NCI-H460 (cell line): ENCODE measurements at regions not wholly inside any gene's neighbourhood (a gene's known extent, or its start where the extent isn't known, plus 50 kb on each side); places are given as distances from the start of the nearest gene placed in this dataset.

Source experiments
- DNase-seq: peaks from one replicate; pipeline ENCODE4 v3.0.0-alpha.2; 2016; ENCODE audit warnings: low read depth; ENCODE audit errors: extremely low read depth

GRCh38 chr20:50386641-50386960 is 123.6 kb upstream of the PTPN1 start:
- DNase-seq = no peak

DNA sequence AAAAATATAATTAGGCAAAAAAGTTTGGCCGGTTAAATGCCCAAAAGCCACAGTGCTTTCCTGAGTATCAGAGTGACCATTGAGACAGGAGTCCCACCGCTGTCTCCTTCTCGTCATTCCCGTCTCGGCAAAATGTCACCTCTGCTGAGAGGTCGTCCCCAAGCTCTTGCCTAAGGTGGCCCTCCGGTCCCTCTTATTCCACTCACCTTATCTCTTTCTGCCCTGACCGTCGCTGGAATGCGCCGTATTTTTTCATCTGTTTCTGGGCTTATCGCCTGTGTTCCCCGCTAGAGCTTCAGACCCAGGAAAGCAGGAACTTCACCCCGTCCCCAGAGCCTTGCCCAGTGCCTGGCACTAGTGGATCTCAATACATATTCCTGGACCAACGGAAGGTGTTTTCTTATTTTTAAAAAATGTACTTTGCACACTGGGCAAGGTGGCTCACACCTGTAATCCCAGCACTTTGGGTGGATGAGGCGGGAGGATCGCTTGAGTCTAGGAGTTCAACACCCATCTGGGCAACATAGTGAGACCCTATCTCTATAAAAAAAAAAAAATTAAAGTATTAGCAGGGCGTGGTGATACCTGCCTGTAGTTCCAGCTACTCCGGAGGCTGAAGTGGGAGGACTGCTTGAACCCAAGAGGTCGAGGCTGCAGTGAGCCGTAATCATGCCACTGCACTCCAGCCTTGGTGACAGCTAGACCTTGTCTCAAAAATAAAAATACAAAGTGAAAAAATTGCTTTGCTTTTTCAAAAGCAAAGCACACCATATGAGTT is 122.8 kb upstream of the PTPN1 start:
- no peak for DNase-seq

DNA sequence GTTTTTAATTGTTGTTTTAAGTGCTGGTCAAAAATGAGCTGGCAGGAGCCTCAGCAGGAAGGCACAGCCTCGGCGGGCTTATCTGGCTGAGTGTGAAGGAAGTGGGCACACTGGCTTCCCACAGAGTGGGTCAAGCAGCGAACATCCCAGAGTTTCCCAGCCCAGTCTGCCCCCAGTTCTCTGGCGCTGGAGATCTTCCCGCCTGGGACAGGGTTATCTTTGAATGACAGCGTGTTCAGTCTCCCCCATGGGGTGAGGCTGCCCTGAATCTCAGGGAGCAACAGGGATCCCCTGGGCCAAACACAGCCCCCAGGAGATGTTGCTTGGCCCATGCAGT is 122.2 kb upstream of the PTPN1 start:
- DNase-seq = no peak

DNA sequence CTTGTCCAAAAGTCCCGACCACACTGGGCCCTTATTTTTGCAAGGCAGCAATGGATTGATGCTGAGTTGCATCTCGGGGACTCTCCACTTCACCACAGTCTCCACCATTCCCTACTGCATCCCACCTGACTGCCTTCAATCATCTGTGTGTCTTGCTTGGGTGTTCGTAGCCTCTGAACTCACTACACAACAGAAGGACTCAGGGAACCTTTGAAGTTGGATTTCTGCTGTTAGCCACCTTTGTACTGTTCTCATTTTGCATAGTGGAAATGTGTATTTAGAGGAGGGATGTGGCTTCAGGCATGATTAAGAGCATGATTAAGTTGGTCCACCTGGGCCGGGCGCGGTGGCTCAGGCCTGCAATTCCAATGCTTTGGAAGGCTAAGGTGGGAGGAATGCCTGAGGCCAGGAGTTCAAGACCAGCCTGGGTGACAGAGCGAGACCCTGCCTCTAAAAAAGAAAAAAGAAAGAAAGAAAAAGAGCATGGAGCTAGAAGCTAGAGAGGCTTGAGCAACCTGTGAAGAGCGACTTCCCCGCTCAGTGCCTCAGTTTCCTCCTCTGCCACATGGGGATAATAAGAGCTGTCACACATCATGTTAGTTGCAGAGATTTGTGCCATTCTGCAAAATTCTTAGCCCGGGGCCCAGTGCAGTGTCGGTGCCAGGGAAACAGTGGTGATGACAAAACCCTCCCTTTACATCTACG is 121.3 kb upstream of the PTPN1 start:
- DNase-seq = no peak

GRCh38 chr20:50389438-50389807 is 120.8 kb upstream of the PTPN1 start:
- DNase-seq = no peak

GRCh38 chr20:50389808-50390684 is 120.1 kb upstream of the PTPN1 start:
- no peak for DNase-seq

DNA sequence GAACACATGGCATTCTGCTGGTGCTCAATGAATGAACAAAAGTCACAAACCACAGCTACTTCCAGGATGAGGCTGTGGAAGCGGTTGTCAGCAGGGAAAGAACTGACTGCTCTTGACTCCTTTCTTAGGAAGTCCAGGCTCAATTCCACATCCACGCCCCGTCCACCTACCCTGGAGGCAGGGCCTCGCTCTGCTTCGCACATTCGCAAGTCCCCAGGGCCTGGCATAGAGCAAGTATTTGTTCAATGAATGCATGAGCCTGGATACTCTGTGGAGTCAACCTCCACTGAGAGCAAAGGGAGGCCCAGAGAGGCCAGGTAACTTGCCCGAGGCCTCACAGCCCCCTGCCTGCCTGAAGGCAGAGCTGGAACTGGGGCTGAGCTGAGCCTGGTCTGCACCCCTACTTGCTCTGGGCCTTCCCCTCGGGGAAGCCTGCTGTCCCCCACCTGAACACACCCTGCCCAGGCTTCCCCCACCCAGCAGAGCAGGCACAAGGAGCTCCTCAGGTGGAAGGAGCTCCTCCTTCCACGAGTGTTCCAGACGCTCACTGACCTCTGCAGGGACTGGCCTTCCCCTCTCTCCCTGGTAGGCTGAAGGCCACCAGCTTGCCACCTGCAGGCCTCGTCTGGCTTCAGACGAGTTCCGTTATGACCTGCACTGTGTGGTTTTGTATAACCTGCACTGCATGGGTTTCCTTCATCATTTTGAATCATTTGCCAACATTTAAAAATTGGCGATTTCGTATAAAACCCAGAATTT is 119.3 kb upstream of the PTPN1 start:
- DNase-seq = no peak

- DNase-seq = no peak
Observed at GRCh38 chr20:50391444-50392137, 118.6 kb upstream of the PTPN1 start.

GRCh38 chr20:50392138-50392866 is 117.9 kb upstream of the PTPN1 start:
- DNase-seq = no peak

GRCh38 chr20:50393242-50393641 is 116.9 kb upstream of the PTPN1 start:
- DNase-seq = no peak

GRCh38 chr20:50393990-50394561 is 116.1 kb upstream of the PTPN1 start:
- no peak for DNase-seq

DNA sequence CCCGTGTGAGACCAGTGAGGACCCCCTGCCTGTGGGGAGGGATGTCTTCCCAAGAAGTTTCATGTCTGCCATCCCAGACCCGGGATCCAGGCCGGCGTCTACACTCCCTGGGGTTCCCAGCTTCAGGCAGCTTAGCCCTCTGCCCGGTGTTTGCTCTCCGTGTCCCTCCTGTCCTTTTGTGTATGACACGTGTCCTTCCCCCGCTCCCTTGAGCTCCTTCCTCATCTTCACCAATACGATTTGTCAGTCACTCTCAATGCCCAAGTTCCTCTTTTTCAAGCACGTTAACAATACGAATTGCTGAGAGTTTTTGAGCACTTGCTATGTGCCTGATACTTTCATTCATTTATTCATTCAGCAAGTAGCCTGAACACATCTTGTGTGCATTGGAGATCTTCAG is 115.6 kb upstream of the PTPN1 start:
- DNase-seq = no peak

GRCh38 chr20:50395251-50395729 is 114.9 kb upstream of the PTPN1 start:
- DNase-seq = no peak

- no peak for DNase-seq
Observed at GRCh38 chr20:50395914-50396488, 114.2 kb upstream of the PTPN1 start.

DNA sequence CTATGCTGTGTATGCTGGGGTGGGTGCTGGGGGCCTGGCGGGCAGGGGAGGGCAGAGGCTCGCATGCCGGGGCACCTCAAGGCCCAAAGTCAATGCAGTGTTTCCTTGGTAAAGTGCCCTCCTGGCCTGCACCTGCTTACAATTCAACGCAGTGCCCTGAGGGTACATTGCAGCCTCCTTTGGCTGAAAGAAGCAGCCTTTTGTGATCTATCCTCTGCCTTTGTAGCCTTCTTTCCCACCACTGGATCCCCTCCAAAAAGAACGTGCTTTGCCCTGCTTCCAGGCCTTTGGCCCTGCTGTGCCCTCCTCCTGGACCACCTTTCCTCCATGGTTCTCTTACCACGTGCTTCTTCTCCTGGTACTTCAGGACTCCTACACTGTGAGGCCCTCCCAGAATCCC is 113.6 kb upstream of the PTPN1 start:
- DNase-seq = no peak

- no peak for DNase-seq
Observed at GRCh38 chr20:50397058-50397457, 113.1 kb upstream of the PTPN1 start.

DNA sequence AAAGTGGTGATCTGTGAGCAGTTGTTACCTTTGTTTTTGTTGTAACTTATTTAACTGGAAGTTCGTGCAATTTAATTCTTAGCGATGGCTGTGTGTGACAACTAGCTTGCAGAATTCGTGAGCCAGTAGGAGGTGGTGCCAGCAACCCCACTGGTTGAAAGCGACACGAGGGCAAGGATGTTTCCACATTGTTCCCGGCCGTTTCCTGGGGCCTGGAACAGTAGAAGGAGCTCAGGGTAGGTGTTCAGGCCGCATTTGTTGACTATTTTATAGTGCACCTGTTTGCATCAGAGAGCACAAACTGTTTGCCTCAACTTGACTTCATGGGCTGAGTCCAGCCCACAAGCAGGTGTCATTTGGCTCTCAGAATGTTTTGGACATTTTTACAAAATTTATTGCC is 112.1 kb upstream of the PTPN1 start:
- DNase-seq = no peak

DNA sequence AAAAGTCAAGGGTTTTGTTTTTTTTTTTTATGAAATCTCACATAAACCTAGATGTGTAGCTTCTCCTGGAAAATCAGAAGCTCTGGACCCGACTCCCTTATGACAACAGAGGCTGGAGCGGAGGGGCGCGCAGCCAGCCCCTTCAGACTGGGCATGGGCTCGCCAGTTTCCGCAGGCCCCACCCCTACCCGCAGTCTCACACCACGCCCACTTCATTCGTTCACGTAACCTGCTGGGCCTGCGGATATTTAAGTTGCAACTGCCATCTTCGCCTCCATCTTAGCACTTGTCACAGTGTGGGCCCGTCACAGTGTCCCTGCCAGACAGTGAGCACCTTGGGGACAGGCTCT is 111.7 kb upstream of the PTPN1 start:
- no peak for DNase-seq
